Prostate gland (tissue), 2 donors: ENCODE measurements at regions not wholly inside any gene's neighbourhood (a gene's known extent, or its start where the extent isn't known, plus 50 kb on each side); places are given as distances from the start of the nearest gene placed in this dataset.

Experiments
- POLR2A ChIP-seq: fragments of 450-650 bp; IDR thresholded peaks from one replicate; pipeline ENCODE4 v1.6.1; 2016; ENCODE audit warnings: antibody characterized with exemption, mild to moderate bottlenecking
- POLR2AphosphoS5 ChIP-seq: sonication (generic); formaldehyde crosslinking; IDR thresholded peaks from one replicate; pipeline ENCODE4 v1.6.1; 2017; ENCODE audit warnings: antibody characterized with exemption
- TF ChIP-seq, protein P1 (sequence below), 4 experiments: fragments of 200-600 bp in 2 of 4; fragments of 450-650 bp in 2 of 4; sonication (generic) in 2 of 4; IDR thresholded peaks; 1 replicate in 3 of 4; 2 replicates in 1 of 4; pipeline ENCODE4 v1.5.1; 2016 to 2019; ENCODE audit warnings: antibody characterized with exemption in 4 of 4, mild to moderate bottlenecking in 2 of 4, moderate library complexity in 2 of 4

DNA sequence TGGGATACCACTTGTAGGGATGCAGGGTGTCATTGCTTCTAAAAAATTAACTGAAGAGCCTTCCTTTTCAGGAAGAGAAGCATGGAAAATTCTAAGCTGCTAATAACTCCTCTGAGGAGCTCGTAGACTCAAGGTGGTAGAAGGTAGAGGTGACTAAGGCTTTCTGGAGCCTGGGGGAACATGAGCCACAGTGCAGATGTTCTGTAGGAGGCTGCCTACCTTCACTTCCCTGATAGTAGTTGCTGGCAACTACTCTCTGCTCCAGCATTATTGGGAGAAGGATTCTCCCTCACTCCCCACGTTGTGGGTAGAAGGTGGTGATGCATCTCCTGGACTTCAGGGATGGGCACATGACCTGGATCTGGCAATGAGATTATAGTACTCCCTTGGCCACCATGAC, 86.7 kb upstream of the STARD4 start:
- TF ChIP-seq, protein P1, sequence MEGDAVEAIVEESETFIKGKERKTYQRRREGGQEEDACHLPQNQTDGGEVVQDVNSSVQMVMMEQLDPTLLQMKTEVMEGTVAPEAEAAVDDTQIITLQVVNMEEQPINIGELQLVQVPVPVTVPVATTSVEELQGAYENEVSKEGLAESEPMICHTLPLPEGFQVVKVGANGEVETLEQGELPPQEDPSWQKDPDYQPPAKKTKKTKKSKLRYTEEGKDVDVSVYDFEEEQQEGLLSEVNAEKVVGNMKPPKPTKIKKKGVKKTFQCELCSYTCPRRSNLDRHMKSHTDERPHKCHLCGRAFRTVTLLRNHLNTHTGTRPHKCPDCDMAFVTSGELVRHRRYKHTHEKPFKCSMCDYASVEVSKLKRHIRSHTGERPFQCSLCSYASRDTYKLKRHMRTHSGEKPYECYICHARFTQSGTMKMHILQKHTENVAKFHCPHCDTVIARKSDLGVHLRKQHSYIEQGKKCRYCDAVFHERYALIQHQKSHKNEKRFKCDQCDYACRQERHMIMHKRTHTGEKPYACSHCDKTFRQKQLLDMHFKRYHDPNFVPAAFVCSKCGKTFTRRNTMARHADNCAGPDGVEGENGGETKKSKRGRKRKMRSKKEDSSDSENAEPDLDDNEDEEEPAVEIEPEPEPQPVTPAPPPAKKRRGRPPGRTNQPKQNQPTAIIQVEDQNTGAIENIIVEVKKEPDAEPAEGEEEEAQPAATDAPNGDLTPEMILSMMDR (IDR thresholded peaks at IDR 0.05) = no peak
- TF ChIP-seq POLR2A = no peak
- no peak for TF ChIP-seq POLR2AphosphoS5
